ENCODE measurements at regions not wholly inside any gene's neighbourhood (a gene's known extent, or its start where the extent isn't known, plus 50 kb on each side); places are given as distances from the start of the nearest gene placed in this dataset.

DNA sequence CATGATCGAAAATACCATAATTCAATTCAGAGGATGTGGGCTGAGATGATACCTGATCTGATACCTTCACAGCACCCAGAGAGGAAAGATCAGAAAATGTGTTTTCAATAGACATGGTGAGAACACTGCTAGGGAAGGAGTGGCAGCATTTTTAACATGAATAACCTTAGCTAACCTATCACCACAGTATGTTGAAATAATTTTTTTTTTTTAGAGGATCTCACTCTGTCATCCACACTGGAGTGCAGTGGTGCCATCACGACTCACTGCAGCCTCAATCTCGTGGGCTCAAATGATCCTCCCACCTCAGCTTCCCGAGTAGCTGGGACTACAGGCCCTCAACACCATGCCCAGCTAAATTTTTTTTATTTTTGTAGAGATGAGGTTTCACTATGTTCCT lies 90.5 kb upstream of the RAPGEF2 start:
- TF ChIP-seq, protein P1, sequence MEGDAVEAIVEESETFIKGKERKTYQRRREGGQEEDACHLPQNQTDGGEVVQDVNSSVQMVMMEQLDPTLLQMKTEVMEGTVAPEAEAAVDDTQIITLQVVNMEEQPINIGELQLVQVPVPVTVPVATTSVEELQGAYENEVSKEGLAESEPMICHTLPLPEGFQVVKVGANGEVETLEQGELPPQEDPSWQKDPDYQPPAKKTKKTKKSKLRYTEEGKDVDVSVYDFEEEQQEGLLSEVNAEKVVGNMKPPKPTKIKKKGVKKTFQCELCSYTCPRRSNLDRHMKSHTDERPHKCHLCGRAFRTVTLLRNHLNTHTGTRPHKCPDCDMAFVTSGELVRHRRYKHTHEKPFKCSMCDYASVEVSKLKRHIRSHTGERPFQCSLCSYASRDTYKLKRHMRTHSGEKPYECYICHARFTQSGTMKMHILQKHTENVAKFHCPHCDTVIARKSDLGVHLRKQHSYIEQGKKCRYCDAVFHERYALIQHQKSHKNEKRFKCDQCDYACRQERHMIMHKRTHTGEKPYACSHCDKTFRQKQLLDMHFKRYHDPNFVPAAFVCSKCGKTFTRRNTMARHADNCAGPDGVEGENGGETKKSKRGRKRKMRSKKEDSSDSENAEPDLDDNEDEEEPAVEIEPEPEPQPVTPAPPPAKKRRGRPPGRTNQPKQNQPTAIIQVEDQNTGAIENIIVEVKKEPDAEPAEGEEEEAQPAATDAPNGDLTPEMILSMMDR (IDR thresholded peaks at IDR 0.05; ENCODE audit: low read depth, low read length, missing control alignments): no peak
- H3K4me3 ChIP-seq (replicated peaks; ENCODE audit: low read depth, low read length): no peak overlapping the region
- no peak for DNase-seq (ENCODE audit: extremely low read depth, low read depth)

- TF ChIP-seq, protein P1 (IDR thresholded peaks at IDR 0.05; ENCODE audit: low read depth, low read length, missing control alignments): no peak
- no peak overlapping the region for H3K4me3 ChIP-seq (replicated peaks; ENCODE audit: low read depth, low read length)
- DNase-seq (ENCODE audit: extremely low read depth, low read depth): no peak
Observed at GRCh38 chr4:159013692-159014091, 89.2 kb upstream of the RAPGEF2 start.

DNA sequence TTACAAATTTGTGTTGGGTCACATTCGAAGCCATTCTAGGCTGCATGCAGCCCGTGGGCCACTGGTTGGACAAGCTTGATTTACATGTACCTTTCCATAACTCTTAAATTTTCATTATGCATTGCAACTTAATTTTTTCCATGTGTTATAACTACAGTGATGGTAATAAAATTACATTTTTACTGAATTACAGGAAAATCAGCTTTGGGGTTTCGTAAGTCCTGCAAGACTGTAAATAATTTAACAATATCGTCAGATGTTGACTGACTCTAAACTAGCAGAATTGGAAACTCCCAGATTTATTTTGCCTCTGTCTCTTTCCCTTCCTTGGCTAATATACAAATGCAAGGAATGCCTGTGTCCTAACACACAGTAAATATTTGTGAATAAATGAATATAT lies 88.0 kb upstream of the RAPGEF2 start:
- TF ChIP-seq, protein P1 (IDR thresholded peaks at IDR 0.05; ENCODE audit: low read depth, low read length, missing control alignments): no peak
- no peak for DNase-seq (ENCODE audit: extremely low read depth, low read depth)
- H3K4me3 ChIP-seq (replicated peaks; ENCODE audit: low read depth, low read length): no peak overlapping the region

DNA sequence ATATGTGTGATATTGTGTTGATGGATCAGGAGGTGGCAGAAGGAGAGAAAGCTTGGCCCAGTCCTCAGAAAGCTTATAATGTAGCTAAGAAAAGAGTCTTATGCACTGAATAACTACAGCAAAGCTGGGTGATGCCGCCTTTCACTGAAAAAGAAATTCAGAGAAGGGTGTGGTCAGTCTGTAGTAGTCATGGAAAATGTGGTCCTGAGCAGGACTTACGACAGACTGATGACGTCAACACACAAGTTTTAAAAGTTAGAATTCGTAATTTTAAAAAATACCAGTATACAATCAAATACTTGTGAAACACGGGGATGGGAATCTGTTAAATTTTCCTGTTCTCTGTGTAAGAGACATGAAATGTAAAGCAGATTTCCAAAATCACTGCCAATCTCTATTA lies 87.0 kb upstream of the RAPGEF2 start:
- TF ChIP-seq, protein P1 (IDR thresholded peaks at IDR 0.05; ENCODE audit: low read depth, low read length, missing control alignments): no peak
- DNase-seq (ENCODE audit: extremely low read depth, low read depth): no peak
- H3K4me3 ChIP-seq (replicated peaks; ENCODE audit: low read depth, low read length): no peak overlapping the region

DNA sequence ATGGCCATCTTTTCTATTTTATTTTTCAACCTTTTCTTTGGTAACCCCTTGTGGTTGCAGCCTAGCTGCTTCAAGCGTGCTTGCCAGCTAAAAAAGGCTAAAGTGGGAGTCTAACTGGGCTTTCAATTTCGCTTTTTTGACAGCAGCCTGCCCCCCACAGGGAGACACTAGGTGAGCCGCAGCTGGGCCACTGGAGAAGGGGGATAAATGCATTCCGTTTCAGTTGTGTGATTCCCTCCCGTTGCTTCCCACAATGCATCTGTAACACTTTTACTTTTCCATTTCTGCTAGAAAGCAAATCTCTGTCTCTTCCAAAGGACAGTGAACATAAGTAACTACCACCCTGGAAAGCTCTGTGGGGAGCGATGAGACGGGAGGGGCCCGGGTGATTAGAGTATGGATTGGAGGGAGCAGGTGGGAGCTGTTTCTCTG lies 86.3 kb upstream of the RAPGEF2 start:
- no peak for DNase-seq (ENCODE audit: extremely low read depth, low read depth)
- TF ChIP-seq, protein P1 (IDR thresholded peaks at IDR 0.05; ENCODE audit: low read depth, low read length, missing control alignments): no peak
- no peak overlapping the region for H3K4me3 ChIP-seq (replicated peaks; ENCODE audit: low read depth, low read length)

DNA sequence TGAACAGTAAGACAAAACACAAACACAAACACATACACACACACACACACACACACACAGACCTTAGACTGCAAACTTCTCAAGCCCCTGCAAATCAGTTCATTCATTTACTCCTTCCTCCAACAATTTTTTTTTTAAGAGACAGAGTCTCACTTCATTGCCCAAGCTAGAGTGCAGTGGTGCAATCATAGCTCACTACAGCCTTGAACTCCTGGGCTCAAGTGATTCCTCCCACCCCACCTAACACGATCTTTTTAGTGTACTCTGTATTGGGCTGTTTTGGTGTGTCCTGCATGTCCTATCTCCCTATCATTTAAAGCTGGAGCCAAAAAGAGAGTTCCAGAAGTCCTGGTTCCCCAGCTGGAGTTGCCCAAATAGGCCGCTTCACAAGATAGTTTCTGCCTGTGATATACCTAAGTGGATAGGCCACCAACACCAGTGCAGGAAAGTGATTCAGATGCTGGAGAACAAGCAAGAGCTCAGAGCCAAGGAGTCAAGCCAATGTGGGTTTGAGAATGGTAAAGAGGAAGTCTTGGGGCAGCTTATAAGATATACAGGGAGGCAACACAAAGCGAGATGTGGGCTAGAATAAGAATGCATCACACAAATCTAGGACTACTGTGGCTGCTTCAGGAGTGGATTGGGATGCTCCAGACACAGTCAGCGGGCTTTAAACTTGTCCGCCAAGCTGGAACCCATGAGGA lies 85.4 kb upstream of the RAPGEF2 start:
- no peak for DNase-seq (ENCODE audit: extremely low read depth, low read depth)
- H3K4me3 ChIP-seq (replicated peaks; ENCODE audit: low read depth, low read length): no peak overlapping the region
- TF ChIP-seq, protein P1 (IDR thresholded peaks at IDR 0.05; ENCODE audit: low read depth, low read length, missing control alignments): no peak

All from HFF-Myc (cell line).